Uterus (tissue), 2 donors: ENCODE measurements at regions not wholly inside any gene's neighbourhood (a gene's known extent, or its start where the extent isn't known, plus 50 kb on each side); places are given as distances from the start of the nearest gene placed in this dataset.

Experiments
- POLR2A ChIP-seq, 2 donors: fragments of 450-650 bp; IDR thresholded peaks; one replicate each; pipeline ENCODE4 v1.6.1; 2016; ENCODE audit warnings: antibody characterized with exemption in 2 of 2, mild to moderate bottlenecking in 1 of 2, moderate library complexity in 1 of 2
- TF ChIP-seq, protein P1 (sequence below), 4 experiments: fragments of 200-600 bp in 2 of 4; fragments of 450-650 bp in 2 of 4; sonication (generic) in 2 of 4; IDR thresholded peaks; one replicate each; pipeline ENCODE4 v1.5.1; 2016 to 2019; ENCODE audit warnings: antibody characterized with exemption in 4 of 4, mild to moderate bottlenecking in 2 of 4, moderate library complexity in 1 of 4

DNA sequence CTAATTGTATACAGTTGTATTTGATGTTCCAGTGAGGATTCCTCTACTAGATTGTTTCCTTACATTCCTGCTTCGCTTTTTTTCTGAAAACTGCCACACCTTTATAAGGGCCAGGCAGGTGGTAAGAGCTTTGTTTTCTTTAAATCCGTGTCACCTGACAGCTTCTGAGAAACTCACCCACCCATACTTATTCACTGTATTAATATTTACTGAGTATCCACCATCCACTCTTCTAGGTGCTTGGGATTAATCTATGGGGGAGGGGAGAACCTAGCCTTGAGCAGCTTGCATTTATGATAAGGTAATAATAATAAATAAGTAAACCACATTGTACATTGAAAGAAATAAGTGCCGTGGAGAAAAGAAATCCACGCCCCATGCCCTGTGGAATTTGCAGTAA, 174.7 kb upstream of the AGAP1 start:
- TF ChIP-seq, protein P1, sequence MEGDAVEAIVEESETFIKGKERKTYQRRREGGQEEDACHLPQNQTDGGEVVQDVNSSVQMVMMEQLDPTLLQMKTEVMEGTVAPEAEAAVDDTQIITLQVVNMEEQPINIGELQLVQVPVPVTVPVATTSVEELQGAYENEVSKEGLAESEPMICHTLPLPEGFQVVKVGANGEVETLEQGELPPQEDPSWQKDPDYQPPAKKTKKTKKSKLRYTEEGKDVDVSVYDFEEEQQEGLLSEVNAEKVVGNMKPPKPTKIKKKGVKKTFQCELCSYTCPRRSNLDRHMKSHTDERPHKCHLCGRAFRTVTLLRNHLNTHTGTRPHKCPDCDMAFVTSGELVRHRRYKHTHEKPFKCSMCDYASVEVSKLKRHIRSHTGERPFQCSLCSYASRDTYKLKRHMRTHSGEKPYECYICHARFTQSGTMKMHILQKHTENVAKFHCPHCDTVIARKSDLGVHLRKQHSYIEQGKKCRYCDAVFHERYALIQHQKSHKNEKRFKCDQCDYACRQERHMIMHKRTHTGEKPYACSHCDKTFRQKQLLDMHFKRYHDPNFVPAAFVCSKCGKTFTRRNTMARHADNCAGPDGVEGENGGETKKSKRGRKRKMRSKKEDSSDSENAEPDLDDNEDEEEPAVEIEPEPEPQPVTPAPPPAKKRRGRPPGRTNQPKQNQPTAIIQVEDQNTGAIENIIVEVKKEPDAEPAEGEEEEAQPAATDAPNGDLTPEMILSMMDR (IDR thresholded peaks at IDR 0.05): no peak
- TF ChIP-seq POLR2A (IDR thresholded peaks at IDR 0.05): no peak
